Endothelial cell (in vitro differentiated cells): ENCODE measurements at regions not wholly inside any gene's neighbourhood (a gene's known extent, or its start where the extent isn't known, plus 50 kb on each side); places are given as distances from the start of the nearest gene placed in this dataset.
"Not testable (repeated sequence)": the region's sequence is repeated elsewhere in the genome, so short reads cannot be mapped to it uniquely, and the experiment has no call there.

Experiments
- DNase-seq: peaks from one replicate; pipeline ENCODE4 v3.0.0; 2021; ENCODE audit warnings: low spot score
- H3K27ac Mint-ChIP-seq: one replicate; pipeline ENCODE4 v1.8.0; 2021; ENCODE audit warnings: mixed read lengths, inconsistent platforms; ENCODE audit not compliant: unreplicated experiment
- H3K27me3 Mint-ChIP-seq: one replicate; pipeline ENCODE4 v1.8.0; 2021; ENCODE audit warnings: mild to moderate bottlenecking, moderate library complexity, mixed read lengths, inconsistent platforms; ENCODE audit not compliant: unreplicated experiment
- H3K36me3 Mint-ChIP-seq: one replicate; pipeline ENCODE4 v1.8.0; 2021; ENCODE audit warnings: mild to moderate bottlenecking, low read depth, mixed read lengths, inconsistent platforms; ENCODE audit not compliant: unreplicated experiment
- H3K4me1 Mint-ChIP-seq: one replicate; pipeline ENCODE4 v1.8.0; 2021; ENCODE audit warnings: mild to moderate bottlenecking, mixed read lengths, inconsistent platforms; ENCODE audit not compliant: unreplicated experiment
- H3K4me3 Mint-ChIP-seq: one replicate; pipeline ENCODE4 v1.8.0; 2021; ENCODE audit warnings: mild to moderate bottlenecking, mixed read lengths, inconsistent platforms; ENCODE audit not compliant: unreplicated experiment
- H3K9me3 Mint-ChIP-seq: one replicate; pipeline ENCODE4 v1.8.0; 2021; ENCODE audit warnings: mixed read lengths, inconsistent platforms; ENCODE audit not compliant: unreplicated experiment
- CTCF ChIP-seq: fragments of 200-600 bp; sonication (generic); IDR thresholded peaks from one replicate; pipeline ENCODE4 v1.5.0; 2021; ENCODE audit warnings: antibody characterized with exemption; ENCODE audit not compliant: unreplicated experiment

- Mint-ChIP-seq H3K27me3 (peaks cover 9% of the 10 kb centered on the region), H3K36me3 (no peaks in the 10 kb centered on the region), H3K4me1 (peaks cover 6% of the 10 kb centered on the region), H3K4me3 (no peak overlapping the region), H3K9me3 (no peaks in the 10 kb centered on the region), H3K27ac (no peak overlapping the region)
- no peak for DNase-seq
- TF ChIP-seq CTCF: no peak
These were observed 85.5 kb upstream of the B3GAT1 start for GRCh38 chr11:134497586-134497985.

- H3K27ac Mint-ChIP-seq: not testable (repeated sequence)
These were observed 84.0 kb upstream of the B3GAT1 start for GRCh38 chr11:134496058-134496457.

GRCh38 chr11:134494395-134494794 lies 82.4 kb upstream of the B3GAT1 start:
- not testable (repeated sequence) for H3K4me3 Mint-ChIP-seq, H3K27me3 Mint-ChIP-seq, H3K27ac Mint-ChIP-seq, H3K36me3 Mint-ChIP-seq, DNase-seq, H3K4me1 Mint-ChIP-seq, H3K9me3 Mint-ChIP-seq

More at GRCh38 chr11:134496058-134496457, 84.0 kb upstream of the B3GAT1 start:
- H3K27me3 Mint-ChIP-seq, DNase-seq, H3K9me3 Mint-ChIP-seq, H3K4me1 Mint-ChIP-seq, H3K36me3 Mint-ChIP-seq, H3K4me3 Mint-ChIP-seq: not testable (repeated sequence)

- H3K27me3 Mint-ChIP-seq, H3K9me3 Mint-ChIP-seq, H3K27ac Mint-ChIP-seq, H3K4me3 Mint-ChIP-seq, H3K4me1 Mint-ChIP-seq, H3K36me3 Mint-ChIP-seq, DNase-seq: not testable (repeated sequence)
These were observed 80.4 kb upstream of the B3GAT1 start for GRCh38 chr11:134492411-134492810.

GRCh38 chr11:134489728-134490127 lies 77.7 kb upstream of the B3GAT1 start:
- H3K4me3 Mint-ChIP-seq: no peak overlapping the region
- H3K36me3 Mint-ChIP-seq: no peaks in the 10 kb centered on the region
- H3K27ac Mint-ChIP-seq: no peak overlapping the region
- no peaks in the 10 kb centered on the region for H3K9me3 Mint-ChIP-seq
- H3K27me3 Mint-ChIP-seq: peaks cover 3% of the 10 kb centered on the region
- DNase-seq: no peak
- H3K4me1 Mint-ChIP-seq: no peaks in the 10 kb centered on the region
- no peak for TF ChIP-seq CTCF

GRCh38 chr11:134488913-134489312 lies 76.9 kb upstream of the B3GAT1 start:
- Mint-ChIP-seq H3K27me3 (peaks cover 3% of the 10 kb centered on the region), H3K4me1 (no peaks in the 10 kb centered on the region), H3K27ac (no peak overlapping the region), H3K9me3 (no peaks in the 10 kb centered on the region), H3K4me3 (no peak overlapping the region), H3K36me3 (no peaks in the 10 kb centered on the region)
- no peak for DNase-seq
- TF ChIP-seq CTCF: no peak

GRCh38 chr11:134488512-134488911 lies 76.5 kb upstream of the B3GAT1 start:
- no peak overlapping the region for H3K4me3 Mint-ChIP-seq
- no peak overlapping the region for H3K27ac Mint-ChIP-seq
- peaks cover 3% of the 10 kb centered on the region for H3K27me3 Mint-ChIP-seq
- H3K9me3 Mint-ChIP-seq: no peaks in the 10 kb centered on the region
- DNase-seq: no peak
- H3K36me3 Mint-ChIP-seq: no peaks in the 10 kb centered on the region
- no peak for TF ChIP-seq CTCF
- H3K4me1 Mint-ChIP-seq: no peaks in the 10 kb centered on the region
